NCI-H526 (cell line): ENCODE measurements at regions not wholly inside any gene's neighbourhood (a gene's known extent, or its start where the extent isn't known, plus 50 kb on each side); places are given as distances from the start of the nearest gene placed in this dataset.

ENCODE experiments used
- DNase-seq, 2 experiments: peaks; one replicate each; lab custom pipeline; 2025; lab: John Stamatoyannopoulos, UW

DNA sequence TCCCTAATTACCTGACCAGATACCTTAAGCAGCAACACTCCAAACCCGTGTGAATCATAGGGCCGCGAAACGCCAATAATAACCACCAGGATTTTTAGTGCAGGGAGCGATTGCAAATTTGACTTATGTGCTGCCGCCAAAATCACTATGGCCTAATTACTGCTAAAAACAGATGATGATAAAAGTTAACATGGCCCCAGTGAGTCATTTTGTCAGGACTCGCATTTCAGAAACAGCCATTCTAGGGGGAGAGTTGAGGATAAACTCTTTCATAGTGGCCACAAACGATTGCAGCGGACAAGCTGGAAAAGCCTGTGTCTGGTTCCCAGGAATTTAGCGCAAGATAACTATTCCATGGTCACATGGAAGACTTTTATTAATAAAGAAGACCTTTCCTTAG, 103.4 kb downstream of the HLX start:
- no peak for DNase-seq

GRCh38 chr1:220983877-220984635, 104.8 kb downstream of the HLX start:
- DNase-seq, result peak in 1 of 2 experiments; percentile 9

GRCh38 chr1:220990427-220991339, 111.4 kb downstream of the HLX start:
- DNase-seq, result no peak

GRCh38 chr1:220991506-220991905, 112.3 kb downstream of the HLX start:
- DNase-seq, result no peak

DNA sequence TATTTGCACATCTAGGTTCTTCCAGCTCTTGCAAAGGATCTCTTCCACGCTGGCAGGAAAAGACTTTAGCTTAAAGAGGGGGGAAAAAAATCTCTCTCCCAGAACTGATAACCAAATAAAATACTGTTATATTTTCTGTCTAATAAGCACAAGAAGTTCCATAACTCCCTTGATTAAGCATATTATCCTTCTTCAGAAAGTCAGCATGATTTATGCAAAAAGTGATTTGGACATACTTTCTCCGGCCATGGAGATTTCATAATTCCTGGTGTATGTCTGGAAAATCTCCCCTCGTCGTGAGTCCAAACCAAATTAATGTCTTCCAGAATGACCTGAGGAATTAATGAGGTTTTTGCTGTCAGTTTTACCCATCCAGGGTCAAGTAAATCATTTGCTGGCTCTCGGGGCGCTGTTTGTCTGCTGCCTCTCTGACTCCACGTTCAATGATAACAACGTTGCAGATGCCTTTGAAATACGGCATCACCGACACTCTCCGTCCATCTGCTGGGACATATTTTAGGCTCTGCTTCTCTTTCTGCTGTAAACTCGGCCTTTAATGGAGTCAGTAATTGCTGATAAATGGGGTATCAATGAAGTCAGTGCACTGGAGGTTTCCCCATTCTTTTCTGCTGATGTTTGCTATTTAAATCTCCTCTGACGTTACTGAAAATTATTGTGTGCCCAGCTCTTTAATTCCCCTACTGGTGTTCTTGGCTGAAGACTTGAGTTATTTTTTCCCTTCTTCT, 112.9 kb downstream of the HLX start:
- no peak for DNase-seq

GRCh38 chr1:220992705-220993052, 113.4 kb downstream of the HLX start:
- no peak for DNase-seq

GRCh38 chr1:220994671-220995070, 115.4 kb downstream of the HLX start:
- no peak for DNase-seq

- no peak for DNase-seq
These were observed 118.5 kb downstream of the HLX start for GRCh38 chr1:220997791-220998190.

DNA sequence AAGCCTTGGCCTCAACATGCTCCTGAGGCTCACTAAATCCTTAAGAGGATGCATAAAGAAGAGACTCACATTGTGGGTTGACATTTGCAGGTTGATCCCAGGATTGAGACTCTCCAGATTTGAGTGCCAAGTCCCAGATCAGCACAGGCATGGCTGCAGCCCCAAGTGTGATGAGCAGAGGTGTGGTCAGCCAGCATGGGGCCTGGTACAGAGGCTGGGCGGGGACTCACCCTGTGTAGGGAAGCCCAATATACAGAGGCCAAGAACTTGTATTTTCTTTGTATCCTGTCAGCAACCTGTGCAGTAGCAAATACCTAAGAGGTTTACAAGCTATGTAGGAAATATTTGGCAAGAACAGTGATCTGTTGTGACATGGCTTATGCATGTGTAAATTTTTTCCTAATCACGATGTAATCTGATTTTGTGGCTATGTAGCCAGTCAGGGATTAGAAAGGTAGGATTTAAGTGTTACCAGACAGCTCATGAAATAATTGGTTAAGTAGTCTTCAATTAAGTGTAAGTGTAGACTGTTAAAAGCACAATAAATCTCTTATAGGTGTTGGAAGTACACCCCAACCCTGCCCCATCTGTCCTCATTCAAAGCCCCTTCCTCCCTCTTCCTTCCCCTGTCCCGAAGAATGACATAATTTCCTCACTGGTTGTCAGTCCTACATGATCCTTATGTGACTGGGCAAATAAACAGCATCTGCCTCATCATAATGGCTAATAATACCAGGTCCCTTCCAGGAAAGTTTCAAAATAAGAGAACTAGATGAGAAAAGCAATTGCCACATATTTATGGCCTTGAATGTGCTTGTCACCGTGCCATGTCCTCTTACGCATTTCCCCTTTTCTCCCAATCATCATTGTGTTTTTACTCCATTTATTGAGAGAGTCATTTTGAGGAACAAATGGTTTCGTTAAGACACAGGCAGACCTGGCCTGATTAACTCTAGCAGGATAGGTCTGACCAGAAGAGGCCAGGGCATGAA, 120.9 kb downstream of the HLX start:
- no peak for DNase-seq

DNA sequence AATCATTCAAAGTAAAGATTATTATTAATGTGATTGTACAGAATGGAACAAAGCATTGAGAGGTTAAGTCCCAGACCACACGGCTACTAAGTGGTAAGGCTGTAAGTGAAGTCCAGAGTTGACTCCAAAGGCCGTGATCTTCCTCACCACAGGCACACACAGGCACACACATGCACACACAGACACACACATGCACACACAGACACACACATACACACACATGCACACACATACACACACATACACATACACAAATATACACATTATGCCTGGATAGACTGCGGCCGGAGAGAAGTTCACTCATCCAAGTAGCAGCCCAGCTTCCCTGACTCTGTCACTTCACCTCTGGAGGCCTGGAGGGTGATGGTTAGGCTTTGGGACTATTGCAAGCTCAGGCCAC, 121.9 kb downstream of the HLX start:
- DNase-seq, result no peak

- no peak for DNase-seq
These were observed 123.4 kb downstream of the HLX start for GRCh38 chr1:221002601-221003000.

GRCh38 chr1:221011145-221011544, 131.9 kb downstream of the HLX start:
- no peak for DNase-seq

- DNase-seq, result no peak
These were observed 132.9 kb downstream of the HLX start for GRCh38 chr1:221012120-221012519.

GRCh38 chr1:221013691-221014660, 134.7 kb downstream of the HLX start:
- DNase-seq, result no peak

- no peak for DNase-seq
These were observed 136.0 kb downstream of the HLX start for GRCh38 chr1:221015159-221015790.

GRCh38 chr1:221016751-221017150, 137.5 kb downstream of the HLX start:
- no peak for DNase-seq

GRCh38 chr1:221018414-221018813, 139.2 kb downstream of the HLX start:
- no peak for DNase-seq

DNA sequence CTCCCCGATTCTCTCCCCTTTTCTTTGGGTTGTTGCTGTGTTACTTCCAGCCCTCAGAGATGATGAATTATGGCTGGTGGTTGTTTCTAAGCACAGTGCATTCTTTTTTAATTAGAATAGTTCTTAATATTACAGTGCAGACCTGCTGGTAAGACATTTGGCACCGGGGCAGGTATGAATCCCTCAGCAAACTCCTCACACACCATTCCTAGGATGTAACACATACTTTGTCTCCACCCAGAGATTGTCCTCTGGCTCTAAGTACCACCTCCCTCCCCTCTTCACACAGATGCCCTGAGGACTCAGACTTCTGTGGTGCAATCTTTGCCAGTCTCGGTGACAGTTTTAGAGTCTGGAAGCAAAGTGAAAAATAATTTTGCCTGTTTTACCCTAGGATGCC, 143.1 kb downstream of the HLX start:
- no peak for DNase-seq

- DNase-seq, result no peak
These were observed 144.2 kb downstream of the HLX start for GRCh38 chr1:221023482-221023881.

- no peak for DNase-seq
These were observed 146.3 kb downstream of the HLX start for GRCh38 chr1:221025501-221025900.
